Testis (tissue), 2 donors: ENCODE measurements at regions not wholly inside any gene's neighbourhood (a gene's known extent, or its start where the extent isn't known, plus 50 kb on each side); places are given as distances from the start of the nearest gene placed in this dataset.

ENCODE experiments used
- POLR2A ChIP-seq: fragments of 450-650 bp; IDR thresholded peaks from one replicate; pipeline ENCODE4 v1.6.1; 2017; ENCODE audit warnings: antibody characterized with exemption, mild to moderate bottlenecking, moderate library complexity
- TF ChIP-seq, protein P1 (sequence below), 3 experiments: fragments of 450-650 bp in 2 of 3; fragments of 200-600 bp in 1 of 3; sonication (generic) in 1 of 3; IDR thresholded peaks; one replicate each; pipeline ENCODE4 v1.5.1; 2016 to 2019; ENCODE audit warnings: antibody characterized with exemption in 3 of 3, mild to moderate bottlenecking in 2 of 3, moderate library complexity in 1 of 3

DNA sequence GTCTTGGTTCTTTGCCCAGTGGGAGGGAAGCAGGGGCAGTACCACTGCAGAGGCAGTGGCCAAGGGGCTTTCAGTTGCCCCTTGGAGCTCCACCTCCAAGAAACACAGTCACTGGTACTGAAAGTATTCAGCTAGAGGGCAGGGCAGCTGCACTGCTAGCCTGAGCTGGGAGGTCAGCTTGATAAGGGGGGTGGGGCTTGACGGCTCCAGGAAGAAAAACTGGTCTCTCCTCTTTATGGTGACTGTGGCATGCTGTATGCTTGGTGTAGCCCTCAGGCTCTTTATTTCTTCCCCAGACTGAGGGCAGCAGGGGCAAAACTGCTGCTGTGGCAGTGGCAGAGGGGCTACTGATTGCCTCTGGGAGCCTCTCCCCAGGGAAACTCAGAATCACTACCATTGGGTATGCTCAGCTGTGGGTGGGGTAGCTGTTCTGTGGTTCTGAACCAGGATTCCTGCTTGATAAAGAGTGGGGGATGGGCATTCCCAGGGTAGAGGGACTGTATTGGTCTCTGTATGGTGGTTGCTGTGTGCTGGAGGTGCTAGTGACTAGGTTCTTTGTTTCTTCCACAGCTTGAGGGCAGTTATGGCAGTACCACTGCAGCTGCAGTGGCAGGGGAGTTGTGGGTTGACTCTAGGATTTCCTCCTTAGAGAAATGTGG lies 134.6 kb upstream of the SCN7A start:
- TF ChIP-seq, protein P1, sequence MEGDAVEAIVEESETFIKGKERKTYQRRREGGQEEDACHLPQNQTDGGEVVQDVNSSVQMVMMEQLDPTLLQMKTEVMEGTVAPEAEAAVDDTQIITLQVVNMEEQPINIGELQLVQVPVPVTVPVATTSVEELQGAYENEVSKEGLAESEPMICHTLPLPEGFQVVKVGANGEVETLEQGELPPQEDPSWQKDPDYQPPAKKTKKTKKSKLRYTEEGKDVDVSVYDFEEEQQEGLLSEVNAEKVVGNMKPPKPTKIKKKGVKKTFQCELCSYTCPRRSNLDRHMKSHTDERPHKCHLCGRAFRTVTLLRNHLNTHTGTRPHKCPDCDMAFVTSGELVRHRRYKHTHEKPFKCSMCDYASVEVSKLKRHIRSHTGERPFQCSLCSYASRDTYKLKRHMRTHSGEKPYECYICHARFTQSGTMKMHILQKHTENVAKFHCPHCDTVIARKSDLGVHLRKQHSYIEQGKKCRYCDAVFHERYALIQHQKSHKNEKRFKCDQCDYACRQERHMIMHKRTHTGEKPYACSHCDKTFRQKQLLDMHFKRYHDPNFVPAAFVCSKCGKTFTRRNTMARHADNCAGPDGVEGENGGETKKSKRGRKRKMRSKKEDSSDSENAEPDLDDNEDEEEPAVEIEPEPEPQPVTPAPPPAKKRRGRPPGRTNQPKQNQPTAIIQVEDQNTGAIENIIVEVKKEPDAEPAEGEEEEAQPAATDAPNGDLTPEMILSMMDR (IDR thresholded peaks at IDR 0.05), result no peak
- TF ChIP-seq POLR2A, result no peak
